ENCODE measurements at regions not wholly inside any gene's neighbourhood (a gene's known extent, or its start where the extent isn't known, plus 50 kb on each side); places are given as distances from the start of the nearest gene placed in this dataset.
"Not testable (repeated sequence)": the region's sequence is repeated elsewhere in the genome, so short reads cannot be mapped to it uniquely, and the experiment has no call there.

- no peak for DNase-seq (ENCODE audit: low read depth in 4 of 4, low spot score in 3 of 4)
Measured at GRCh38 chr18:45339810-45340550, 275.3 kb upstream of the SLC14A2 start.

- no peak for DNase-seq (ENCODE audit: low read depth in 4 of 4, low spot score in 3 of 4)
Measured at GRCh38 chr18:45340884-45341283, 274.4 kb upstream of the SLC14A2 start.

- DNase-seq (ENCODE audit: low read depth in 4 of 4, low spot score in 3 of 4): no peak
Measured at GRCh38 chr18:45341454-45341853, 273.8 kb upstream of the SLC14A2 start.

DNA sequence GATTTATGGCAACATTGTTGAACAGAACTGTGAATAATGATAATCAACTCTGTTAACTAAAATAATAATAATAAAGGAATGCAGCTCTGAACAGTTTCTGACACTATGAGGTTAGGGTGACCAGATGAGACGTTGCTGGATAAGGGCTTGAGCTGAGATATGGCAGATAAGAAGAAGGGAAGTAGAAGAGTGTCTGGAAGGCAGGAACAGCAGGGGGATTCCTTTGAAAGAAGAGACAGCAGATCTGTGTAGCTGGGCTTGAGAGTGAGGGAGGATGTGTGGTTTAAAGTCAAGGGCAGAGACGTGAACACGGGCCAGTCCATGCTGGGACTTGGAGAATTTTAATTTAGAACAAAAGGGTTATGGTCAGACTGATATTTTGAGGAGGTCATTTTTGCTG is 273.1 kb upstream of the SLC14A2 start:
- no peak for DNase-seq (ENCODE audit: low read depth in 4 of 4, low spot score in 3 of 4)

DNA sequence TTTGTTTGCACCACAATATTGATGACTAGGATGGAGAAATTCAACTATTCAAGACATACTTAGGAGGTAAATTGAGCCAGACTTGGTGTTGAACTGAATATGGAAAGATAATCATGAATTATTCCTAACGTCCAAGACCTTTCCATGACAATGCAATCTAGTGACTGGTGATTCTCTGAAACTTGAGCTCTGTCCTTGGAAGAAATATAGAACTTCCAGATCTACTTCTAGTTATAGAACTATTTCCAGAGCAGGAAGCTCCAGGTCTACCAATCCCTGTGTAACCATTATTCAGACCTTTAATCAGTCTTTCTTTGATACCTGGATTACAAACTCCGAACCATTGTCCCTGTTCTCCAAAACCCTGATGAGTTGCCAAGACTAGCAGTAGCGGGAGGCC is 272.6 kb upstream of the SLC14A2 start:
- DNase-seq (ENCODE audit: low read depth in 4 of 4, low spot score in 3 of 4): no peak

- DNase-seq (ENCODE audit: low read depth in 4 of 4, low spot score in 3 of 4): no peak
Measured at GRCh38 chr18:45343365-45343764, 271.9 kb upstream of the SLC14A2 start.

- DNase-seq (ENCODE audit: low read depth in 4 of 4, low spot score in 3 of 4): not testable (repeated sequence)
Measured at GRCh38 chr18:45344680-45345079, 270.6 kb upstream of the SLC14A2 start.

- no peak for DNase-seq (ENCODE audit: low read depth in 4 of 4, low spot score in 3 of 4)
Measured at GRCh38 chr18:45349019-45349418, 266.3 kb upstream of the SLC14A2 start.

- DNase-seq (ENCODE audit: low read depth in 4 of 4, low spot score in 3 of 4): no peak
Measured at GRCh38 chr18:45349467-45349866, 265.8 kb upstream of the SLC14A2 start.

GRCh38 chr18:45350404-45351156 is 264.7 kb upstream of the SLC14A2 start:
- DNase-seq (ENCODE audit: low read depth in 4 of 4, low spot score in 3 of 4): no peak

- no peak for DNase-seq (ENCODE audit: low read depth in 4 of 4, low spot score in 3 of 4)
Measured at GRCh38 chr18:45352874-45353273, 262.4 kb upstream of the SLC14A2 start.

GRCh38 chr18:45353530-45353929 is 261.7 kb upstream of the SLC14A2 start:
- no peak for DNase-seq (ENCODE audit: low read depth in 4 of 4, low spot score in 3 of 4)

DNA sequence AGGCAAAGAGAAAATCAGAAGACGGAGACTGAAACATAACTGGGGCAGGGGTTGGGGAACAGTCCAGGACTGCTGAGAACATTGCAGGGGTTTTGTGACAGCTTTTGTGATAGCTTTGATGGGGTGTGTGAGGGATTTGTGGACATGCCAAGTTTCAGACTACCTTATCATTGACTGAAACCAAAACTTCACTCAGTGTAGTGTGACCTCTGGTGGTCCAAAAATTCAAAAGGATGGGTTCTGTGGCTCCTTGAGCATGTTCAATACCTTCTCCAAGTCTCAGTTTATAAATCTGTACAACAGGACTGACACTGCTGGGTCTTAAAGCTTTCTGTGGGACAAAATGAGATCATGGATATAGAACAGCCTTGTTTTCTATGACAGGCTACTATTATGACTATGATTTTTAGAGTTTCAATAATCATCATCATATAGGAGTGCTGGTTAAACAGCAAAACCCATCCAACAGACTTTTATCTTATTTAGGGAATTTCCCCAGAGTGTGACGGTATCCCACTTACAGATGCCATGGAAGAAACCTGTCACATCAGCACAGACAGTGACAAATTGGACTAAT is 259.2 kb upstream of the SLC14A2 start:
- no peak for DNase-seq (ENCODE audit: low read depth in 4 of 4, low spot score in 3 of 4)

DNA sequence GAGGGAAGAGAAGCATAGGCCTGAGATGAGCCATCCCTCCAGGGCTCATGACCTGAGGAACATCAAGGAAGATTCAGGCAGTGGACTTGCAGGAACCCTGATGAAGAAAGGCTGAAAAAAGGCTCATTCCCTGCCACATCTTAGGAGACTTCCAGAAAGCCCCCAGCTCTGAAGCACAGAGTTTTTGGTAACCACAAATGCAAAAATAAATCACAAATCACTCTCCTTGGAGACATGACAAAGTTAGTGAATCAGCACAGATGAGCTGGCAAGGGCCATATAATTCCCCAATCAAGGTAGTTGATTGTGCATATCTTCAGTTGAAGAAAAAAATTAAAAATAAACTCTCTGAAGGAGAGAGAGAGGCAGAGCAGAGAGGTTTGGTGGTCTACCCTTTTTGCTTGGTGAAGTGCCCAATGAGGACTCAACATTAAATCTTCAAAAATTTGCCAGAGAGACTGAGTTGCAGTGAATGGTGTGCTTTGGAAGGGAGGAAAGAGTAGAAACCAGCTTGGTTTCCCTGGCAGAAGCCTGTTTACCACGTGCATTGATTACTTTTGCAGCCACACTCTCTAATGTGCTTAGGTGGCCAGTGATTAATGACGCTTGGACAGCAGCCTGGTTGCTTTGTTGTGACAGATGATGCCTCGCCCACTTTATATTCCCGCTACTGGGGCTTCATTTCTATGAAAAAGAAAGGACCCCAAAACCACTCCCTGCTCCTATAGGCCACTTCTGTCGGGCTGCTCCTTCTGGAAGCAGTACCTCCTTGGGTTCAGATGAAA is 257.4 kb upstream of the SLC14A2 start:
- no peak for DNase-seq (ENCODE audit: low read depth in 4 of 4, low spot score in 3 of 4)

GRCh38 chr18:45359275-45360009 is 255.8 kb upstream of the SLC14A2 start:
- no peak for DNase-seq (ENCODE audit: low read depth in 4 of 4, low spot score in 3 of 4)

- no peak for DNase-seq (ENCODE audit: low read depth in 4 of 4, low spot score in 3 of 4)
Measured at GRCh38 chr18:45361125-45361851, 254.0 kb upstream of the SLC14A2 start.

GRCh38 chr18:45363196-45363595 is 252.1 kb upstream of the SLC14A2 start:
- no peak for DNase-seq (ENCODE audit: low read depth in 4 of 4, low spot score in 3 of 4)

DNA sequence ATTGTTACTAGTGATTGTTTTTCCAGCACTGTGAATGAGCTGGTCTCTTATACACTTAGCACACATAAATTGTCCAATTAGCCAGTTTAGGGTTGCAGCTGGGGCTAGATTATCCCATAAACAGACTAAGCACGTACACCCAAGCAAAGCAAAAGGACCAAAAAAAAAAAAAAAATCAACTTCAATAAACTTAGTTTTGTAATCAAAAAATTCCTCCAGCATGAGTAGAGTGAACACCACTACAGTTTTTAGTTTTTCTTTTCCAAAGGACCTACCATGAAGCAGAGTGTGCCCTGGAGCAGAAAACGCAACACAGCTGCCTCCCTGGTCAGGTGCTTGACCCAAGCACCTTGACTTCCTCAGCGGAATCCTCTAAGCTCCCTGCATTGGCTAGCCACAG is 249.4 kb upstream of the SLC14A2 start:
- DNase-seq (ENCODE audit: low read depth in 4 of 4, low spot score in 3 of 4): no peak

- DNase-seq (ENCODE audit: low read depth in 4 of 4, low spot score in 3 of 4): no peak
Measured at GRCh38 chr18:45370255-45371010, 244.8 kb upstream of the SLC14A2 start.

All from right renal pelvis (tissue), 4 donors.